ENCODE measurements at regions not wholly inside any gene's neighbourhood (a gene's known extent, or its start where the extent isn't known, plus 50 kb on each side); places are given as distances from the start of the nearest gene placed in this dataset.

DNA sequence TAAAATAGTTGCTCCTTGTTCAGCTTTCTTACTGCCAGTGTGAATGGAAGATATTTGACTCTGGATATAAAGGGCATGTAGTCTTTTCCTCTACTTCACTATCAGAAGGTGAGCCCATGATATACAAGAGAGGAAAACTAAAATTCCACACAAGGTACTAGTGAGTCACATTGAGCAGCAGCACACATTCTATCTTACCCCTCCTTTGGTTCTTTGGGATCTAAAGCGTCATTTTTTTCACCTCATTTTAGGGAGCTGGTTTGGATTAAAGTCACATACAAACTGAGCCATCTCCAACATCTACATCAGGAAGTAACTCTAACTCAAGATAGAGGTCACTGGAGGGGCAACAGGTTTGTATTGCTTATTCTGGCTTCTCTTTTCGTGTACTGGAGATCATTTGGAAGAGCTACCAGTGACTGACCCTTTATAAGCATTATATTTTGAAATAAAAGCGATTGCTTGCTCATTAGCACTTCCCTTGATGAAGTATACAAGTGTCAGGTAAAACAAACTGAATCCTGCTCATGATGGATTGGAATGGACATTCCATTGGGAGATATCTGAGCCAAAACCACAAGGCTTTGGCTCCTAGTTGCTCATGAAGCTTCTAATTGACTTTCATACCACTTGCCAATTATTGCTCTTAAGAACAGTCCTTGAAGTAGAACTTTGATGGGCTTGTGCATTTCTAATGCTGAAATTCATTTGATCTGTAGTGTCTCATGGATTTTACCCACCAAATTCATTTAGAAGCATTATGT is 124.1 kb downstream of the SPCS3 start:
- no peak for DNase-seq

DNA sequence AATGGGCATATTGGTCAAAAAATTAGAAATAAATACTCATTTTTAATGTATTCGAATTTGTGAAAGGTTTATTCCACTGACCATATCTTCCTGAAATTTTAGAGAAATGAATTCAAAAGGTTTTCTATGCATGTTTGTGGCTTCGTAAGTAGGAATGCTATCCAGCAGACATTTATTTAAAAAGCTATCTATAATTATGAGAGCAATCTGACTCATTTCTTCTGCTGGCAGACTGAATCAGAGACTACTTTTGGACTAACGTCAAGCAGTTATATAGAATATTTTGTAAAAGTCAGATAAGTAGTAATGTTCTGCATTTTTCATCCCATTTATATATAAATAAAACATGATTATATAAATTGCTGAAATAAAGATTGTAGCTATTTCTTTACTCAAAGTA is 125.0 kb downstream of the SPCS3 start:
- DNase-seq = no peak

DNA sequence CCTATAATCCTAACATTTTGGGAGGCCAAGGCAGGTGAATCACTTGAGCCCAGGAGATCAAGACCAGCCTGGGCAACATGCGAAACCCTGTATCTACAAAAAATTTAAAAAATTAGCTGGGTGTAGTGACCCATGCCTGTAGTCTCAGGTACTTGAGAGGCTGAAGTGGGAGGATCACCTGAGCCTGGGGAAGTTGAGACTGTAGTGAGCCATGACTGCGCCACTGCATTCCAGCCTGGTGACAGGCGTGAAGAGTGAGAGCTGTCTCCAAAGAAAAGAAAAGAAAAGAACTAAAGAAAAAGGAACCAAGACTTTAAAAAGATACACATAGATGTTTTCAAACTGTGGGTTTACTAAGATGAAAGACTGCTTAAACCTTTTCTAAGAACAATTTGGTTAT is 129.0 kb downstream of the SPCS3 start:
- no peak for DNase-seq

DNA sequence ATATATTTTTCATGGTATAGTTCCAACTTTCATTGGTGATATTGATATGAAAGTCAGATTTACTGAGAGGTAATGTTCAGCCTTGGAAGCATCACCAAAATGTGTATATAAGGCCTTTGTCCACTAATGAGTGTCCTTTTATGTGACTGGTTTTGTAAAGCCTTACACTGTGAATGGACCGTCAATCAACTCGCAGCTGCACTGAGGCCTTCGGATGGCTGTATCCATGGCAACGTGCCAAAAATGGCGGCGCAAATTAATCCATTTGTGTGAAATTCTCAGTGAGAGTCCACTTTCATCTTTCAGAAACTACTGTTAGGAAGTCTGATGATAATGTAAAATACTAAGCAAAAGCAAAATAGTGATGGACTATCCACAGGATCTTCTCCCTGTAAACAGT is 131.7 kb downstream of the SPCS3 start:
- DNase-seq = no peak

GRCh38 chr4:176453079-176453478 is 133.3 kb downstream of the SPCS3 start:
- no peak for DNase-seq

DNA sequence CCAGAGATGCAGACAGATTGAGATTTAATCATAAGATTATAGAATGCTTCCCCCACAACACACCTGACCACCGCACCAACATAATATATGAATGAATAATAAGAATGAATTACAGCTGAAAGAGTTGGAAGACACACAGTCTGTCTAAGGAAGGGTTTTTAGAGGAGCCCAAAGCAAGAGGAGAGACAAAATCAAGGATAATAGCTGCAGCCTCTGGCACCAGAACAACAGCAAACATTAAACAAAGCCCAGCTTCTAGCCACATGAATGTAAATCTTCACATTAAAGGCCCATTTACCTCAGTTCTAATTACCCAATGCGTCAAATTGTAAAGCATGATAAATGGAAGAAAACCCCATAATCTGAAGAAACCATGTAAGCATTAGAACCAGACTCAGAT is 133.9 kb downstream of the SPCS3 start:
- DNase-seq = no peak

- no peak for DNase-seq
Measured at GRCh38 chr4:176464748-176465147, 145.0 kb downstream of the SPCS3 start.

GRCh38 chr4:176467001-176467400 is 147.2 kb downstream of the SPCS3 start:
- no peak for DNase-seq

- DNase-seq = no peak
Measured at GRCh38 chr4:176469546-176469945, 149.8 kb downstream of the SPCS3 start.

- DNase-seq = no peak
Measured at GRCh38 chr4:176470671-176471070, 150.9 kb downstream of the SPCS3 start.

GRCh38 chr4:176475067-176475466 is 155.3 kb downstream of the SPCS3 start:
- DNase-seq = no peak

GRCh38 chr4:176478076-176478475 is 158.3 kb downstream of the SPCS3 start:
- no peak for DNase-seq

- no peak for DNase-seq
Measured at GRCh38 chr4:176479767-176480166, 160.0 kb downstream of the SPCS3 start.

- no peak for DNase-seq
Measured at GRCh38 chr4:176482972-176483371, 163.2 kb downstream of the SPCS3 start.

- no peak for DNase-seq
Measured at GRCh38 chr4:176484301-176484984, 164.7 kb downstream of the SPCS3 start.

GRCh38 chr4:176489001-176489400 is 169.2 kb downstream of the SPCS3 start:
- no peak for DNase-seq

GRCh38 chr4:176492646-176493302 is 173.0 kb downstream of the SPCS3 start:
- no peak for DNase-seq

DNA sequence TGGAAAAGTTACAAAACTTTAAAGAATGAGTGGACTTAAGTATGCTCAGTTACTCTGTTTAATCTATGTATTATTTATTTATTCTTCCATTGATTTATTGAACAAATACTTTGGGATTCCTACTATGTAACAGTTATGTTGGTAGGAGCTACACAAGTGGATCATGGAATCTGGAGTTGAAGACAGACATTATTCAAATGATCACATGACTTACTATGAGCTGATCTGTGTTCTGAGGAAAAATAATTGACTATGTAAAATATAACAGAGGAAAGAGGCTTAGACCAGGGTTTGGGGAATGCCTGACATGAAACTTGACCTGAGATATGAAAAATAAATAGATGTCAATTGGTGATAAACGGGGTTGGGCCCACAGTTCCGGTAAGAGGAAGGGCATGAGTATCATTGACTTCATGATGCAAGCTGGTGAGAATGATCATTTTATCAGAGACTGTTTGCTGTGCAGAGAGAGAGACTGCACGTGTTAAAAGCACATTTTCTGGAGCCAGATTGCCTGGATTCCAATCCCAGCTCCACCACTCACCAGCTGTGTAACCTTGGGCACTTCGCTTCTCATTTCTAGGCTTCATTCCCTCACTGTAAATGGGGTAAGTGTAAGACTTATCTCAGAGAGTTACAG is 179.0 kb downstream of the SPCS3 start:
- no peak for DNase-seq

DNA sequence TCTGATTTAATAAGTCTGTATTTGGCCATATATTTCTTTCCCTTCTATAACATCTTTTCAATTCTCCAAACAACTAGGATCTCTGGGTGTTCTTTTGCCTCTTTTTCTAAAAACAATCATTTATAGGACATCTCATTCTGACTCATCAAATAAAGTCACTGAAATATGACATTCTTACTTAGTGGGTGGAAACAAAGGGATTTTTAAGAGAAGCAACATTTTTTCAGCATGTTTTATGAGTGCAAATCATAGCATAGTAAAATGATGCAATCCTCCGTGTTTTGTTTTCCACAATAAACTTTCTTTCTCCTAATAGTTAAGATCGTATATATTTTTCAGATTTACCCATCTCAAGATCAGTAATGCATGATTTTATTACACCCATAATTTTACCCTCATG is 179.8 kb downstream of the SPCS3 start:
- no peak for DNase-seq

- DNase-seq = no peak
Measured at GRCh38 chr4:176500894-176501293, 181.1 kb downstream of the SPCS3 start.

GRCh38 chr4:176504118-176504517 is 184.4 kb downstream of the SPCS3 start:
- no peak for DNase-seq

- DNase-seq = no peak
Measured at GRCh38 chr4:176507845-176508533, 188.2 kb downstream of the SPCS3 start.
